GM12801 (cell line): ENCODE measurements at regions not wholly inside any gene's neighbourhood (a gene's known extent, or its start where the extent isn't known, plus 50 kb on each side); places are given as distances from the start of the nearest gene placed in this dataset.

Source experiments
- TF ChIP-seq, protein P1 (sequence below): IDR thresholded peaks from one replicate; pipeline ENCODE4 v1.5.1; 2011; ENCODE audit warnings: control low read depth; ENCODE audit not compliant: insufficient read length; ENCODE audit errors: extremely low read depth

DNA sequence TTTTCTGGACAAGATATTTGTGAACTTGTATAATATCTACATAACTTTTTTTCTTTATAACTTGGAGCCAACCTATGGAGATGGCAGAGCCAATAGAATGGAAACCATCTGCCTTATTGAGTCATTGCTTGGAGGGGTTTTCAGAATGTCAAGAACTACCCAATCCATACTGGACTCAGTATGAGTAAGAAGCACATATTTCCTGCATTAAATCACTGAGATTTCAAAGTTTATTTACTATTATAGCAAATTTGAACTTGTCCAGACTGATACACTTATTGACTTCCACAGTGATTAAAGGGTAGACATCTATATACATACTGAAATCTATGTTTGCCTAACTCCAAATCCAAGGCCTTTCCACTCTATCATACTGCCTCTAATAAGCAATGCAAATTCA, 704.0 kb downstream of the KCNA4 start:
- TF ChIP-seq, protein P1, sequence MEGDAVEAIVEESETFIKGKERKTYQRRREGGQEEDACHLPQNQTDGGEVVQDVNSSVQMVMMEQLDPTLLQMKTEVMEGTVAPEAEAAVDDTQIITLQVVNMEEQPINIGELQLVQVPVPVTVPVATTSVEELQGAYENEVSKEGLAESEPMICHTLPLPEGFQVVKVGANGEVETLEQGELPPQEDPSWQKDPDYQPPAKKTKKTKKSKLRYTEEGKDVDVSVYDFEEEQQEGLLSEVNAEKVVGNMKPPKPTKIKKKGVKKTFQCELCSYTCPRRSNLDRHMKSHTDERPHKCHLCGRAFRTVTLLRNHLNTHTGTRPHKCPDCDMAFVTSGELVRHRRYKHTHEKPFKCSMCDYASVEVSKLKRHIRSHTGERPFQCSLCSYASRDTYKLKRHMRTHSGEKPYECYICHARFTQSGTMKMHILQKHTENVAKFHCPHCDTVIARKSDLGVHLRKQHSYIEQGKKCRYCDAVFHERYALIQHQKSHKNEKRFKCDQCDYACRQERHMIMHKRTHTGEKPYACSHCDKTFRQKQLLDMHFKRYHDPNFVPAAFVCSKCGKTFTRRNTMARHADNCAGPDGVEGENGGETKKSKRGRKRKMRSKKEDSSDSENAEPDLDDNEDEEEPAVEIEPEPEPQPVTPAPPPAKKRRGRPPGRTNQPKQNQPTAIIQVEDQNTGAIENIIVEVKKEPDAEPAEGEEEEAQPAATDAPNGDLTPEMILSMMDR = no peak

DNA sequence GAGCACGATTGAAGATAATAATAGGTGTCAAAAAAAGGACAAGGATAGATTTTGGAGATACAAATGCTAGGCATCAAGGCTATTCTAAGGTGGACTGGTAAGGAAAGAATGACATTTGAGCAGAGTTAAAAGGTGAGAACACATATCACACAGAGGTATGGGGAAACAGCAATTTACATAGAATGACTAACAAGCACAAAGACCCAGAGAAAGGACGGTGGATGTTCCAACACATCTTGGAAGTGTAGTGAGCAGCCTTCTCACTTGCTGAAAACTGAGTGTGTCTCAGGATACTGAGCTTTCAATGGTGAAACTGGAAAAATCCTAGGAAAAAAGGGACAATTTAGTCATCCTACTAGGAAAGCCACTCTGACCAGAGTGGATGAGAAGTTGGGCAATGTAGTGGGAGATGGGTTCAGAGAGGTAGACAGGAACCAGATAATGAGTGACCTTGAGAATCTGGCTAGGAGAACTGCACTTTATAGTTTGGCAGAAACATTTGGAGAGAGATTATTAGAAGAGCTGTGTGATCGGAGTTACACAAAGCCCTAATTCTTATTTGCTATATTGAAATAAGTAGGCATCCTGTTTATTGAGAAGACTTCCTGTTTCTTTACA, 706.0 kb downstream of the KCNA4 start:
- TF ChIP-seq, protein P1 = no peak

DNA sequence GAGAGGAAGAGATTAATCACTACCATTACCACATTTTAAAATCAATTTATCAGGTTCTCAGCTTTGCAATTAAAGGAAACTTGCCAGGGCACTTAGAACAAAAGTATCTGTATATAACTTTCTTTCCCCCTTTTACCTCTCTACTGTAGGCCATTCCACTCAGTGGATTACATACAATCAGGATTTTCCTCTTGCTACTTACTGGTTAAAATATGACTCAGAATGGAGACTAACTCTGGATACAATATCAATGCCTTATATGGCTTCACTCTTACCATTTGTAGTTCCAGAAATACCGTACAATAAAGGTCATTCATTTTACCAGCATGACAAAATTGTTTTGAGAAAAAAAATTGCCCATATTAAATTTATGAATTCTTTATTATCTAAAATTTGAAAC, 706.8 kb downstream of the KCNA4 start:
- TF ChIP-seq, protein P1 = no peak

DNA sequence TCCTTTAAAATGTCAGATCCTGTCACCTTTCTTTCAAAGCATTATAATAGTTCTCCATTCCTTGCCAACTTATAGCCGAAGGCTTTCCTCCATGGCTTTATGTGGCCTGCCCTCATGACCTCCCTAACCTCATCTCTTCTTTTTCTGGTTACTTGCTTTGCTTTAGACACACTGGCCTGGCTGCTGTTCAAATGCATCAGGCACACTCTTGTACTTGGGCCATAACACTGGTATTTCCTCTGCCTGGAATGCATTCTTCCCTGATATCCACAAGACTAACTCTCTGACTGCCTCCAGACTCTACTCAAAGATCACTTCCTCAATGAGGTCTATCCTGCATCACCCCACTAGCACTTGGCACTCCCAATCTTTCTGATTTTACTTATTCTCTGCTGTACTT, 710.3 kb downstream of the KCNA4 start:
- TF ChIP-seq, protein P1 = no peak

DNA sequence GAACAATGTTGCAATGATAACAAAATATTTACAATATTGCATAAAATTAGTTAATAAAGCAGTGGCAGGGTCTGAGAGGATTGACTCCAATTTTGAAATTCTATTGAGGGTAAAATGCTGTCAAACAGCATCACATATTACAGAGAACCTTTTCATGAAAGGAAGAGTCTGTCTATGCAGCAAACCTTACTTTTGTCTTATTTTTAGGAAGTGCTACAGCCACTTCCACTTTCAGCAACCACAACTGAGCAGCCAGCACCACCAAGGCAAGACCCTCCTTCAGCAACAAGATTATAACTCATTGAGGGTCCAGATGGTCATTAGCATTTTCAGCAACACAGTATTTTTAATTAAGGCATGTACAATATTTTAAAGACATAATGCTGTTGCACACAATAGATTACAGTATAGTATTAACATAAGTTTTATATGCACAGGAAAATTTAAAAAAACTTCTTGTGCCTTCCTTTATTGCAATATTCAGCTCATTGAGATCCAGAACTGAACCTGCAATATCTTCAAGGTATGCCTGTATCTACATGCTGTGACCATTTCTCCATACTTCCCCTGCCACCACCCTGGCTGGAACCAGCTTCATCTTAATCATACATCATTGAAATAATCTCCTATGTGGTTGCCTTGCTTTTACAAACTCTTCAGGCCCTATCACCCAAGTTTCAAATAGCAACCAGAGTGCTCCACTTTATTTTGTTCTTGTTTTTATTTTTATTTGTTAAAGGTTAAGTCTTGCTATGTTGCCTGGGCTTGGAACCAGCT, 711.2 kb downstream of the KCNA4 start:
- TF ChIP-seq, protein P1 = no peak

DNA sequence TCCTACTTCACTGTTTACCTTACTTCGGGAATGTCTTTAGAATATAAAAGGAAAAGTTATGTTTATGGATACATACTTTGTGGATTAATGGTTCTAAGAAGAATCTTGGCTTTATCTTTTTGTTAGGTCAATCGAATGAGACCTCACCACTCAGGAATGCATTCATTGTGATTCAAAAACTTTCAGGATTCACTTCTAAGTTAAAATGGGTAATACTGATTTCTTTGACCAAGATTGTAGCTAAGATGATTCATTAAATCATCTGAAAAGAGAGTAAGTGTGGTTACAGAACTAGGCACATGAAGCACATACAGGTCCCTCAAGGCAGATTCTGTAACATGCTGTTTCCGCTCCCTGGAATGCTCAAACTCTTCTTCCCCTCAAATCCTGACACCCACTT, 716.4 kb downstream of the KCNA4 start:
- TF ChIP-seq, protein P1 = no peak

- TF ChIP-seq, protein P1 = no peak
Measured at GRCh38 chr11:29296680-29297079, 720.1 kb downstream of the KCNA4 start.
